MCF 10A (cell line): ENCODE measurements at regions not wholly inside any gene's neighbourhood (a gene's known extent, or its start where the extent isn't known, plus 50 kb on each side); places are given as distances from the start of the nearest gene placed in this dataset.
A peak's percentile ranks its signal among the peaks of the same experiment; 100 is the strongest.

ENCODE experiments used
- BruUV-seq: library from RNA; stranded (reverse); fragments of 400-500 nt; replicated peaks from 2 replicates; lab custom pipeline; 2021; lab: Mats Ljungman, UMichigan
- CTCF ChIA-PET: fragments of 300-600 bp; sonication (Branson Sonifier 250); formaldehyde crosslinking; extraction: SDS; loops from one replicate; lab custom pipeline; 2021; ENCODE audit warnings: antibody characterized with exemption, inconsistent platforms; lab: Yijun Ruan, JAX
- POLR2A ChIA-PET: fragments of 300-600, 350-650 bp; sonication (Branson Sonifier 250); formaldehyde crosslinking; extraction: SDS; loops from one replicate; lab custom pipeline; 2020; ENCODE audit warnings: antibody characterized with exemption, inconsistent platforms; lab: Yijun Ruan, JAX
- DNase-seq: peaks from one replicate; pipeline ENCODE4 v3.0.0-alpha.2; 2018; ENCODE audit not compliant: unreplicated experiment
- H3K27ac Mint-ChIP-seq: one replicate; pipeline ENCODE4 v1.8.0; 2022; ENCODE audit warnings: mild to moderate bottlenecking, low read depth, mixed read lengths; ENCODE audit not compliant: unreplicated experiment
- H3K27me3 Mint-ChIP-seq: one replicate; pipeline ENCODE4 v1.8.0; 2022; ENCODE audit warnings: mixed read lengths; ENCODE audit not compliant: insufficient read depth, unreplicated experiment
- H3K36me3 Mint-ChIP-seq: one replicate; pipeline ENCODE4 v1.8.0; 2022; ENCODE audit warnings: mild to moderate bottlenecking, moderate library complexity, mixed read lengths; ENCODE audit not compliant: insufficient read depth, unreplicated experiment
- H3K4me1 Mint-ChIP-seq: one replicate; pipeline ENCODE4 v1.8.0; 2022; ENCODE audit warnings: mixed read lengths; ENCODE audit not compliant: insufficient read depth, unreplicated experiment
- H3K4me3 Mint-ChIP-seq: one replicate; pipeline ENCODE4 v1.8.0; 2022; ENCODE audit warnings: mild to moderate bottlenecking, moderate library complexity, mixed read lengths; ENCODE audit not compliant: unreplicated experiment
- H3K9me3 Mint-ChIP-seq: one replicate; pipeline ENCODE4 v1.8.0; 2022; ENCODE audit warnings: mixed read lengths; ENCODE audit not compliant: unreplicated experiment
- intact Hi-C: fragments of 100-400 bp; cut with micrococcal nuclease; formaldehyde crosslinking; loops from 2 replicates; pipeline ENCODE4 v1.14.1; 2022
- TF ChIP-seq, protein P1 (sequence below): fragments of 200-600 bp; IDR thresholded peaks from one replicate; pipeline ENCODE4 v1.8.0; 2022; ENCODE audit warnings: antibody characterized with exemption, mild to moderate bottlenecking; ENCODE audit not compliant: unreplicated experiment

- no peaks in the 10 kb centered on the region for H3K4me1 Mint-ChIP-seq
- ChIA-PET CTCF (no interaction called here), POLR2A (interaction anchor here (0.7 kb wide), 1 partner anchor 27 kb away, joined by 4 read pairs; no protein-coding TSS in a partner anchor)
- intact Hi-C loops = no loop called here
- BruUV-seq = no TSS peak
- H3K4me3 Mint-ChIP-seq = no peak overlapping the region
- H3K27me3 Mint-ChIP-seq = peaks cover 15% of the 10 kb centered on the region
- no peak for DNase-seq
- H3K27ac Mint-ChIP-seq = no peak overlapping the region
- H3K36me3 Mint-ChIP-seq = no peaks in the 10 kb centered on the region
- no peaks in the 10 kb centered on the region for H3K9me3 Mint-ChIP-seq
- TF ChIP-seq, protein P1, sequence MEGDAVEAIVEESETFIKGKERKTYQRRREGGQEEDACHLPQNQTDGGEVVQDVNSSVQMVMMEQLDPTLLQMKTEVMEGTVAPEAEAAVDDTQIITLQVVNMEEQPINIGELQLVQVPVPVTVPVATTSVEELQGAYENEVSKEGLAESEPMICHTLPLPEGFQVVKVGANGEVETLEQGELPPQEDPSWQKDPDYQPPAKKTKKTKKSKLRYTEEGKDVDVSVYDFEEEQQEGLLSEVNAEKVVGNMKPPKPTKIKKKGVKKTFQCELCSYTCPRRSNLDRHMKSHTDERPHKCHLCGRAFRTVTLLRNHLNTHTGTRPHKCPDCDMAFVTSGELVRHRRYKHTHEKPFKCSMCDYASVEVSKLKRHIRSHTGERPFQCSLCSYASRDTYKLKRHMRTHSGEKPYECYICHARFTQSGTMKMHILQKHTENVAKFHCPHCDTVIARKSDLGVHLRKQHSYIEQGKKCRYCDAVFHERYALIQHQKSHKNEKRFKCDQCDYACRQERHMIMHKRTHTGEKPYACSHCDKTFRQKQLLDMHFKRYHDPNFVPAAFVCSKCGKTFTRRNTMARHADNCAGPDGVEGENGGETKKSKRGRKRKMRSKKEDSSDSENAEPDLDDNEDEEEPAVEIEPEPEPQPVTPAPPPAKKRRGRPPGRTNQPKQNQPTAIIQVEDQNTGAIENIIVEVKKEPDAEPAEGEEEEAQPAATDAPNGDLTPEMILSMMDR = no peak
These were observed 241.3 kb upstream of the CXorf66 start for GRCh38 chrX:140206657-140207056.

GRCh38 chrX:140190441-140191108 lies 225.3 kb upstream of the CXorf66 start:
- ChIA-PET POLR2A (no interaction called here), CTCF (no interaction called here)
- peak; percentile 47 for DNase-seq
- no TSS peak for BruUV-seq
- H3K9me3 Mint-ChIP-seq = no peaks in the 10 kb centered on the region
- intact Hi-C loops = no loop called here
- no peaks in the 10 kb centered on the region for H3K4me1 Mint-ChIP-seq
- TF ChIP-seq, protein P1 = no peak
- H3K27ac Mint-ChIP-seq = no peak overlapping the region
- peaks cover 11% of the 10 kb centered on the region for H3K27me3 Mint-ChIP-seq
- H3K4me3 Mint-ChIP-seq = no peak overlapping the region
- no peaks in the 10 kb centered on the region for H3K36me3 Mint-ChIP-seq

- no TSS peak for BruUV-seq
- intact Hi-C loops = loop anchor here (5.0 kb wide), 1 partner anchor 137 kb away; no protein-coding TSS in a partner anchor
- POLR2A ChIA-PET = interaction anchor here (0.6 to 0.7 kb wide), 2 partner anchors 26 to 343 kb away, joined by 3 to 4 read pairs; no protein-coding TSS in a partner anchor
- Mint-ChIP-seq H3K36me3 (no peaks in the 10 kb centered on the region), H3K9me3 (no peaks in the 10 kb centered on the region), H3K4me3 (no peak overlapping the region), H3K27ac (no peak overlapping the region), H3K27me3 (peaks cover 17% of the 10 kb centered on the region), H3K4me1 (peaks cover 15% of the 10 kb centered on the region)
- CTCF ChIA-PET = no interaction called here
- DNase-seq = peak; percentile 69
- TF ChIP-seq, protein P1 = no peak
These were observed 215.3 kb upstream of the CXorf66 start for GRCh38 chrX:140180585-140180984.

- TF ChIP-seq, protein P1 = no peak
- CTCF ChIA-PET = interaction anchor here (0.6 to 1.3 kb wide), 3 partner anchors 14 to 413 kb away, joined by 3 read pairs; no protein-coding TSS in a partner anchor
- Mint-ChIP-seq H3K36me3 (no peaks in the 10 kb centered on the region), H3K27me3 (peaks cover 23% of the 10 kb centered on the region), H3K4me1 (peaks cover 15% of the 10 kb centered on the region), H3K4me3 (no peak overlapping the region), H3K9me3 (no peaks in the 10 kb centered on the region), H3K27ac (no peak overlapping the region)
- intact Hi-C loops = no loop called here
- no TSS peak for BruUV-seq
- no peak for DNase-seq
- POLR2A ChIA-PET = interaction anchor here (1.1 kb wide), 1 partner anchor 14 kb away, joined by 3 read pairs; no protein-coding TSS in a partner anchor
These were observed 212.5 kb upstream of the CXorf66 start for GRCh38 chrX:140177821-140178220.
